Trophoblast cell (in vitro differentiated cells and primary cell): ENCODE measurements at regions not wholly inside any gene's neighbourhood (a gene's known extent, or its start where the extent isn't known, plus 50 kb on each side); places are given as distances from the start of the nearest gene placed in this dataset.

Experiments used
- DNase-seq, 2 donors: peaks; one replicate each; pipeline ENCODE4 v3.0.0-alpha.2; 2016
- H2AFZ ChIP-seq: 2 replicates; pipeline ENCODE4 v1.6.1; 2013; ENCODE audit warnings: low read length, moderate library complexity, mild to moderate bottlenecking; ENCODE audit not compliant: insufficient read depth, poor library complexity
- H2AK5ac ChIP-seq: 2 replicates; pipeline ENCODE4 v1.6.1; 2013; ENCODE audit warnings: mild to moderate bottlenecking, low read length
- H2BK120ac ChIP-seq: 2 replicates; pipeline ENCODE4 v1.6.1; 2013; ENCODE audit warnings: low read length, mild to moderate bottlenecking, moderate library complexity; ENCODE audit not compliant: insufficient read depth, poor library complexity
- H2BK12ac ChIP-seq: 2 replicates; pipeline ENCODE4 v1.6.1; 2013; ENCODE audit warnings: mild to moderate bottlenecking, low read length, moderate library complexity
- H2BK5ac ChIP-seq: 2 replicates; pipeline ENCODE4 v1.6.1; 2013; ENCODE audit warnings: low read length, low read depth, moderate library complexity, mild to moderate bottlenecking; ENCODE audit not compliant: poor library complexity
- H3K14ac ChIP-seq: 2 replicates; pipeline ENCODE4 v1.6.1; 2013; ENCODE audit warnings: mild to moderate bottlenecking, low read length
- H3K18ac ChIP-seq: 2 replicates; pipeline ENCODE4 v1.6.1; 2013; ENCODE audit warnings: mild to moderate bottlenecking, low read length
- H3K23ac ChIP-seq: 2 replicates; pipeline ENCODE4 v1.6.1; 2013; ENCODE audit warnings: low read length
- H3K27ac ChIP-seq: 2 replicates; pipeline ENCODE4 v1.5.1; 2013; ENCODE audit warnings: low read depth, mild to moderate bottlenecking, inconsistent platforms, low read length, moderate library complexity
- H3K27me3 ChIP-seq: 2 replicates; pipeline ENCODE4 v1.6.1; 2013; ENCODE audit warnings: inconsistent platforms, mild to moderate bottlenecking, low read length, moderate library complexity; ENCODE audit not compliant: insufficient read depth
- H3K36me3 ChIP-seq, 2 experiments: 1 replicate in 1 of 2; 2 replicates in 1 of 2; pipeline ENCODE4 v1.6.1; 2013; ENCODE audit warnings: low read length in 2 of 2, mild to moderate bottlenecking in 2 of 2, moderate library complexity in 1 of 2; ENCODE audit not compliant: insufficient read depth in 2 of 2, control insufficient read depth in 1 of 2
- H3K4ac ChIP-seq: 2 replicates; pipeline ENCODE4 v1.6.1; 2013; ENCODE audit warnings: low read depth, mild to moderate bottlenecking, low read length, moderate library complexity
- H3K4me1 ChIP-seq, 2 experiments: 1 replicate in 1 of 2; 2 replicates in 1 of 2; pipeline ENCODE4 v1.6.1; 2013; ENCODE audit warnings: low read length in 2 of 2, mild to moderate bottlenecking in 2 of 2, moderate library complexity in 1 of 2; ENCODE audit not compliant: insufficient read depth in 2 of 2, control insufficient read depth in 1 of 2
- H3K4me2 ChIP-seq: 2 replicates; pipeline ENCODE4 v1.6.1; 2013; ENCODE audit warnings: inconsistent platforms, mild to moderate bottlenecking, low read length, moderate library complexity
- H3K4me3 ChIP-seq: 2 replicates; pipeline ENCODE4 v1.5.1; 2013; ENCODE audit warnings: mild to moderate bottlenecking, low read depth, low read length, inconsistent platforms
- H3K79me1 ChIP-seq: one replicate; pipeline ENCODE4 v1.6.1; 2013; ENCODE audit warnings: low read length
- H3K79me2 ChIP-seq: 2 replicates; pipeline ENCODE4 v1.6.1; 2013; ENCODE audit warnings: low read length, mild to moderate bottlenecking; ENCODE audit not compliant: control insufficient read depth, insufficient read depth, poor library complexity
- H3K9ac ChIP-seq: 2 replicates; pipeline ENCODE4 v1.6.1; 2013; ENCODE audit warnings: mild to moderate bottlenecking, low read length
- H3K9me3 ChIP-seq: 2 replicates; pipeline ENCODE4 v1.6.1; 2013; ENCODE audit warnings: low read depth, mild to moderate bottlenecking, control low read depth, inconsistent platforms, low read length; ENCODE audit not compliant: insufficient read depth
- H4K12ac ChIP-seq: 2 replicates; pipeline ENCODE4 v1.6.1; 2013; ENCODE audit warnings: low read depth, mild to moderate bottlenecking, low read length, moderate library complexity
- H4K8ac ChIP-seq: 2 replicates; pipeline ENCODE4 v1.6.1; 2013; ENCODE audit warnings: low read depth, mild to moderate bottlenecking, low read length, moderate library complexity
- H4K91ac ChIP-seq: one replicate; pipeline ENCODE4 v1.6.1; 2013; ENCODE audit warnings: low read depth, mild to moderate bottlenecking, low read length, moderate library complexity
- WGBS: extraction: QIAGEN DNeasy Blood & Tissue Kit; methylation state at CpG from one replicate; pipeline ENCODE4 v1.1.7; 2013; ENCODE audit warnings: missing lambda C conversion rate; ENCODE audit not compliant: insufficient read length, insufficient coverage; ENCODE audit errors: extremely low coverage; 5-methylcytosine and 5-hydroxymethylcytosine counted together

DNA sequence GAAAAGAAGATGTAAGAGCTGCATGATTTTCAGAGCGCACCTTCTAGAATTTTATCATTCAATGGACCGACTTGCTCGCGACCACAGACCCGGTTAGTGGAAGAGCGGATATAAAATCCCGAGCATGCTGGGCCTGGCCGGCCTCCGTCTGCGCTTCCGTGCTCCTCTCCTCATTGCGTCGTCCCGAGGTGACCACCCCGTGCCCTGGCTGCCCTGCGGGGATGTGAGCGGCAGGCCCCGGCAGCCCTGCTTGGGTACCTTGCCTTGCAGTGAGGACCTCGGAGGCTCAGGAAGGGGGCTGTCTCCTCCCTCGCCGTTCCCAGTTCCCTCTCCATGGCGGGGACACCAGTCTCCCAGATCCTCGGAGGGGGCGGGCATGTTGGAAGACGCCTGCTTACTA is 330.9 kb upstream of the SHH start:
- Histone ChIP-seq H4K12ac (no peak overlapping the region), H2BK5ac (no peak overlapping the region), H4K8ac (no peak overlapping the region), H3K79me2 (no peaks in the 10 kb centered on the region), H3K18ac (no peak overlapping the region), H3K27me3 (no peaks in the 10 kb centered on the region), H2BK120ac (no peak overlapping the region), H2AFZ (no peak overlapping the region), H3K9ac (no peak overlapping the region), H3K79me1 (no peaks in the 10 kb centered on the region), H3K4ac (no peak overlapping the region), H3K4me3 (no peak overlapping the region), H3K23ac (no peak overlapping the region), H2AK5ac (no peak overlapping the region), H3K4me2 (no peak overlapping the region), H4K91ac (no peak overlapping the region), H3K14ac (no peak overlapping the region), H2BK12ac (no peak overlapping the region), H3K4me1 (no peaks in the 10 kb centered on the region), H3K36me3 (no peaks in the 10 kb centered on the region), H3K27ac (no peak overlapping the region), H3K9me3 (peaks cover 3% of the 10 kb centered on the region)
- WGBS, result no CpG with 5 or more reads among the region's 25 CpGs
- no peak for DNase-seq

- no peak overlapping the region for H3K27ac ChIP-seq
- no peak overlapping the region for H3K18ac ChIP-seq
- H2BK5ac ChIP-seq, result no peak overlapping the region
- no peak overlapping the region for H4K12ac ChIP-seq
- H2AFZ ChIP-seq, result no peak overlapping the region
- H2BK12ac ChIP-seq, result no peak overlapping the region
- no peak overlapping the region for H3K9ac ChIP-seq
- H4K8ac ChIP-seq, result no peak overlapping the region
- H3K79me1 ChIP-seq, result no peaks in the 10 kb centered on the region
- no peak overlapping the region for H2AK5ac ChIP-seq
- H2BK120ac ChIP-seq, result no peak overlapping the region
- no peak overlapping the region for H3K14ac ChIP-seq
- whole genome bisulfite sequencing, result no CpG with 5 or more reads among the region's 7 CpGs
- no peak for DNase-seq
- H3K4ac ChIP-seq, result no peak overlapping the region
- H3K9me3 ChIP-seq, result peaks cover 3% of the 10 kb centered on the region
- no peak overlapping the region for H4K91ac ChIP-seq
- no peaks in the 10 kb centered on the region for H3K36me3 ChIP-seq
- no peaks in the 10 kb centered on the region for H3K4me1 ChIP-seq
- no peak overlapping the region for H3K4me2 ChIP-seq
- H3K4me3 ChIP-seq, result no peak overlapping the region
- no peaks in the 10 kb centered on the region for H3K27me3 ChIP-seq
- H3K23ac ChIP-seq, result no peak overlapping the region
- H3K79me2 ChIP-seq, result no peaks in the 10 kb centered on the region
Measured at GRCh38 chr7:156141941-156142340, 329.7 kb upstream of the SHH start.

DNA sequence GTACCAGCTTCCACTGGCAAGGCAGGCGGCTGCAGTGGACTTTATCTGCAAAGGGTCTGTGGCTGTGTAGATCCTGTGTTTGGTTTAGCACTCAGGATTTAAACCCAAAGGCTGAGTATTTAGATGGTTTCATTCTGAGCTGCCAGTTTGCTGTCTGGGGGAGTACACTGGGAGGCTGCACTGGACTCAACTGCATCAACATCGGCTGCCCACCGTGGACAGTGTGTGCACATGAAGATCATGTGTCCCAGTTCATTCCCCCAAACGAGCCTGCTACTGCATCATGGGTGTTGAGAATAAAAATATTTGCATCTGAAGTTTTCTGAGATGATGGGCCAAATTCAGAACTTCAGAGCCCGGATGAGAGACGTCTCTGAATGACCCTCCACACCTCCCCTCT is 328.6 kb upstream of the SHH start:
- no peak overlapping the region for H3K4ac ChIP-seq
- no CpG with 5 or more reads among the region's 6 CpGs for WGBS

GRCh38 chr7:156140447-156140846 is 328.2 kb upstream of the SHH start:
- no peak overlapping the region for H4K8ac ChIP-seq
- no peak overlapping the region for H3K14ac ChIP-seq
- H3K27me3 ChIP-seq, result no peaks in the 10 kb centered on the region
- no peak overlapping the region for H2BK12ac ChIP-seq
- H3K23ac ChIP-seq, result no peak overlapping the region
- no peak overlapping the region for H4K12ac ChIP-seq
- no peak overlapping the region for H2BK5ac ChIP-seq
- H3K4ac ChIP-seq, result no peak overlapping the region
- no peaks in the 10 kb centered on the region for H3K36me3 ChIP-seq
- no peaks in the 10 kb centered on the region for H3K4me1 ChIP-seq
- H3K27ac ChIP-seq, result no peak overlapping the region
- no peak overlapping the region for H3K4me2 ChIP-seq
- peaks cover 5% of the 10 kb centered on the region for H3K9me3 ChIP-seq
- no peak overlapping the region for H3K18ac ChIP-seq
- no peak overlapping the region for H2AK5ac ChIP-seq
- no peaks in the 10 kb centered on the region for H3K79me2 ChIP-seq
- no peak overlapping the region for H2AFZ ChIP-seq
- H3K9ac ChIP-seq, result no peak overlapping the region
- H2BK120ac ChIP-seq, result no peak overlapping the region
- H3K4me3 ChIP-seq, result no peak overlapping the region
- no CpG with 5 or more reads among the region's 7 CpGs for WGBS
- no peak overlapping the region for H4K91ac ChIP-seq
- no peak for DNase-seq
- H3K79me1 ChIP-seq, result no peaks in the 10 kb centered on the region

More for the DNA sequence above, 328.6 kb upstream of the SHH start:
- no peak overlapping the region for H2BK120ac ChIP-seq
- H2AK5ac ChIP-seq, result no peak overlapping the region
- H4K12ac ChIP-seq, result no peak overlapping the region
- H3K23ac ChIP-seq, result no peak overlapping the region
- no peak overlapping the region for H3K4me3 ChIP-seq
- peaks cover 5% of the 10 kb centered on the region for H3K9me3 ChIP-seq
- H3K27ac ChIP-seq, result no peak overlapping the region
- H3K79me1 ChIP-seq, result no peaks in the 10 kb centered on the region
- no peak overlapping the region for H3K18ac ChIP-seq
- H3K14ac ChIP-seq, result no peak overlapping the region
- no peak overlapping the region for H2AFZ ChIP-seq
- DNase-seq, result no peak
- no peaks in the 10 kb centered on the region for H3K36me3 ChIP-seq
- no peak overlapping the region for H2BK12ac ChIP-seq
- H3K4me2 ChIP-seq, result no peak overlapping the region
- H3K9ac ChIP-seq, result no peak overlapping the region
- no peaks in the 10 kb centered on the region for H3K79me2 ChIP-seq
- no peak overlapping the region for H4K91ac ChIP-seq
- H4K8ac ChIP-seq, result no peak overlapping the region
- no peaks in the 10 kb centered on the region for H3K4me1 ChIP-seq
- H3K27me3 ChIP-seq, result no peaks in the 10 kb centered on the region
- no peak overlapping the region for H2BK5ac ChIP-seq
